Karpas-422 (cell line): ENCODE measurements at regions not wholly inside any gene's neighbourhood (a gene's known extent, or its start where the extent isn't known, plus 50 kb on each side); places are given as distances from the start of the nearest gene placed in this dataset.

Experiments used
- DNase-seq: peaks from one replicate; pipeline ENCODE4 v3.0.0-alpha.2; 2015
- H2AFZ ChIP-seq: fragments of 200-600 bp; sonication (generic); 2 replicates; pipeline ENCODE4 v1.6.1; 2014; ENCODE audit warnings: antibody characterized with exemption, low read length, mixed read lengths
- H3K27ac ChIP-seq: fragments of 200-600 bp; sonication (generic); 2 replicates; pipeline ENCODE4 v1.5.1; 2014; ENCODE audit warnings: mild to moderate bottlenecking, low read length, moderate library complexity
- H3K27me3 ChIP-seq: fragments of 200-600 bp; sonication (generic); 2 replicates; pipeline ENCODE4 v1.6.1; 2014; ENCODE audit warnings: low read length, mixed read lengths
- H3K36me3 ChIP-seq: fragments of 200-600 bp; sonication (generic); 2 replicates; pipeline ENCODE4 v1.6.1; 2014; ENCODE audit warnings: low read length, mixed read lengths; ENCODE audit not compliant: insufficient read depth
- H3K4me1 ChIP-seq: fragments of 200-600 bp; sonication (generic); 2 replicates; pipeline ENCODE4 v1.6.1; 2014; ENCODE audit warnings: mild to moderate bottlenecking, low read length, mixed read lengths
- H3K4me2 ChIP-seq: fragments of 200-600 bp; sonication (generic); 2 replicates; pipeline ENCODE4 v1.6.1; 2014; ENCODE audit warnings: low read length, low read depth, mild to moderate bottlenecking; ENCODE audit not compliant: poor library complexity, severe bottlenecking
- H3K4me3 ChIP-seq: fragments of 200-600 bp; sonication (generic); 2 replicates; pipeline ENCODE4 v1.5.1; 2014; ENCODE audit warnings: mild to moderate bottlenecking, antibody characterized with exemption, low read length, mixed read lengths
- H3K79me2 ChIP-seq: fragments of 200-600 bp; sonication (generic); 2 replicates; pipeline ENCODE4 v1.6.1; 2014; ENCODE audit warnings: mild to moderate bottlenecking, low read length, mixed read lengths
- H3K9ac ChIP-seq: fragments of 200-600 bp; sonication (generic); 2 replicates; pipeline ENCODE4 v1.6.0; 2014; ENCODE audit warnings: low read length
- H3K9me2 ChIP-seq: fragments of 200-600 bp; sonication (generic), shearing (Covaris generic); replicated peaks from 2 replicates; pipeline ENCODE4 v1.6.0; 2014; ENCODE audit warnings: mild to moderate bottlenecking, low read length, moderate library complexity; ENCODE audit not compliant: insufficient read depth
- H3K9me3 ChIP-seq: fragments of 300-700, 200-600 bp; sonication (generic); 2 replicates; pipeline ENCODE4 v1.6.1; 2014; ENCODE audit warnings: low read length, mixed read lengths
- H4K20me1 ChIP-seq: fragments of 200-600 bp; sonication (generic); 2 replicates; pipeline ENCODE4 v1.6.1; 2014; ENCODE audit warnings: mild to moderate bottlenecking, antibody characterized with exemption, low read length, low read depth; ENCODE audit not compliant: insufficient read depth

DNA sequence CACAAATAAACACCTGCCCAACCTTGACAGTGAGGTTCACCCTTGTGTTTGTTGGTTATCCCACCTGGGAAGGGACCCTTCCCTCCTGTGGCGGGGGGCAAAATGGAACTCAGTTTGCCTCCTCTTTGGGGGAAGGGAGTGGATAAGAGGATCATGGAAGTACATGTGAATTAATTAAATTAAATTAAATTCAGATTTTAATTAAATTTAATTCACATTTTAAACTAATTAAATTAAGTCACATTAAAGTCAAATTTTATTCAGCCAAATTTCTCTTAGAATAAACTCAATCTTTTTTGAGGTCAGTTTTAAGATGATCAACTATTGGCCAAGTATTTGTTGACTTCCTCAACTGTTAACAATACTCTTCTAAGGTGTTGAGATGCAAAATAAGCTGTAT lies 252.4 kb upstream of the AJAP1 start:
- Histone ChIP-seq H3K9me2 (no peaks in the 10 kb centered on the region), H3K4me1 (peaks cover 6% of the 10 kb centered on the region), H3K4me2 (no peak overlapping the region), H3K27ac (no peak overlapping the region), H4K20me1 (no peaks in the 10 kb centered on the region), H3K36me3 (no peaks in the 10 kb centered on the region), H3K4me3 (no peak overlapping the region), H3K79me2 (no peaks in the 10 kb centered on the region), H3K27me3 (no peaks in the 10 kb centered on the region), H2AFZ (no peak overlapping the region), H3K9me3 (no peaks in the 10 kb centered on the region), H3K9ac (no peak overlapping the region)
- no peak for DNase-seq

DNA sequence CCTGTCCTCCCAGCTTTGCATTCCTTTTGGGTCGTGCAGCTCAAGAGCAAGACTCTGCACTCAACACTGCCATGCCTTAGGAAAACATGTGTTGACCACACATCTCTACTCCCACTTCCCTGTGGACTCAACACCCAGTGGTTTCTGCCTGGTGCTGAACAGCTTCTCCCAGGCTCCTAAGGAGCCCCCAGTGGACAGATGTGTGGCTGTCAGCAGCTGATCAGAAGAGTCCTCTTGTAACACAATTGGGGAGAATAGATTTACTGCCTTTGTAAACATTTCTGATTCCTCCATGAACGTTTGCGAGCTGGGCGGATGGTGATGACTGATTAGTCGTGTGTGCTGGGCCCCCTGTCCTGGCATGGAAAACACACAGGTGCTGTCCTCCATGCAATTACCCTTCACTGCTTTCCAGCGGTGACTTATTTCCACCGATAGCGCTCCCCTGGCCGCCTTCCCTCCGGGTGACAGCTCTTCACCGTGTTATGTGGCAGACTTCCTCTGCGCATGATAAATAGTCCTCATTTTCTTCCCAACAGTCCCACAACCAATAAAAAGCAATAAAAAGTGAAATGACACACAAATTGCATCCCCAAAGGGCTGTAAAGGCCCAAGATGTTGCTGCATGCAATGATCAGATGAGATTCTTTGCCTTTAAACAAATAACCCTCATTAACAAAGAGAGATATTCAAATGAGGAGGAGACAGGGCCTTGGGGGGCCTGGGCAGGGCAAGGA lies 249.4 kb upstream of the AJAP1 start:
- Histone ChIP-seq H3K27me3 (no peaks in the 10 kb centered on the region), H3K4me3 (no peak overlapping the region), H3K9ac (no peak overlapping the region), H3K9me3 (no peaks in the 10 kb centered on the region), H3K4me2 (no peak overlapping the region), H3K79me2 (no peaks in the 10 kb centered on the region), H3K4me1 (peaks cover 7% of the 10 kb centered on the region), H3K36me3 (no peaks in the 10 kb centered on the region), H2AFZ (no peak overlapping the region), H4K20me1 (no peaks in the 10 kb centered on the region), H3K9me2 (no peaks in the 10 kb centered on the region), H3K27ac (no peak overlapping the region)
- no peak for DNase-seq

DNA sequence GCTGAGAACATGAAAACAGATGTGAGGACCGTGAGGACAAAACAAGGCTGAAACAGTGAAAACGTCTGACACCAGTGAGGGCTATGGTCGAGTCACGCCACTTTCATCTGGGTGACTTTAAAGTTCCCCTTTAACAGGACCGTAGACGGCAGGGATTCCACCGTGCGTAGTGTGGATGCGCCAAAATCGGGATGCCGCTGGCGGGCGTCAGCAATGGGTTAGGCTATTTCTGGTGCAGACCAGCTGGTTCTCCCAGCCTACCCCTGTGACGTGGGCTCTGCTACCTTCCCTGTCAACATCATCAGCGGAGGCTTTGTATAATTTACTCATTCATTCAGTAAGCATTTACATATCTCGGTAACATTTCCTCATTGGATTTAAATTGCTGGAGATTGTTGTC lies 246.6 kb upstream of the AJAP1 start:
- H3K27me3 ChIP-seq = no peaks in the 10 kb centered on the region
- H4K20me1 ChIP-seq = no peaks in the 10 kb centered on the region
- no peak overlapping the region for H3K9ac ChIP-seq
- no peak overlapping the region for H3K27ac ChIP-seq
- H3K4me3 ChIP-seq = no peak overlapping the region
- no peak overlapping the region for H2AFZ ChIP-seq
- H3K9me3 ChIP-seq = no peaks in the 10 kb centered on the region
- H3K9me2 ChIP-seq = no peaks in the 10 kb centered on the region
- H3K4me2 ChIP-seq = no peak overlapping the region
- no peaks in the 10 kb centered on the region for H3K79me2 ChIP-seq
- no peak for DNase-seq
- H3K4me1 ChIP-seq = peaks cover 7% of the 10 kb centered on the region
- H3K36me3 ChIP-seq = no peaks in the 10 kb centered on the region

DNA sequence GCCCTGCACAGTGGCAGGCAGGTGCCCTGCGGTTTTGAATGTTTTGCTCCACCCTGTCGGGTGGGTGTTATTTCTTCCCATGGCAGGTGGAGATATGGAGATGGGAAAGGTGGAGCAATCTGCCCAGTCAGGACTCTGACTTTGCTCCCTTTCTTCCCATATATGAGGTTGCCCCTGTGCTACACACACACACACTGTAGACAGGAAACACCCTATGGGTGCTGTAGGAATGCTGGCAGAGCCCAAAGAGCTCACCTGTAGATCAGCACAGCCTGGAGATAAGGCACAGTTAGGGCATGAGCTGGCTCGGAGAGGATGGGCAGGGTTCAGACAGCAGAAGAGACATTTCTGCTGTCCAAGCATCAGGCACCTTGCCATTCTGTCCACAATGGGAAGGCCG lies 246.0 kb upstream of the AJAP1 start:
- no peak for DNase-seq
- H3K9me3 ChIP-seq = no peaks in the 10 kb centered on the region
- no peaks in the 10 kb centered on the region for H3K9me2 ChIP-seq
- H4K20me1 ChIP-seq = no peaks in the 10 kb centered on the region
- no peak overlapping the region for H2AFZ ChIP-seq
- no peaks in the 10 kb centered on the region for H3K79me2 ChIP-seq
- no peak overlapping the region for H3K4me2 ChIP-seq
- no peaks in the 10 kb centered on the region for H3K36me3 ChIP-seq
- H3K27me3 ChIP-seq = no peaks in the 10 kb centered on the region
- H3K4me3 ChIP-seq = no peak overlapping the region
- H3K27ac ChIP-seq = no peak overlapping the region
- H3K9ac ChIP-seq = no peak overlapping the region
- peaks cover 7% of the 10 kb centered on the region for H3K4me1 ChIP-seq

DNA sequence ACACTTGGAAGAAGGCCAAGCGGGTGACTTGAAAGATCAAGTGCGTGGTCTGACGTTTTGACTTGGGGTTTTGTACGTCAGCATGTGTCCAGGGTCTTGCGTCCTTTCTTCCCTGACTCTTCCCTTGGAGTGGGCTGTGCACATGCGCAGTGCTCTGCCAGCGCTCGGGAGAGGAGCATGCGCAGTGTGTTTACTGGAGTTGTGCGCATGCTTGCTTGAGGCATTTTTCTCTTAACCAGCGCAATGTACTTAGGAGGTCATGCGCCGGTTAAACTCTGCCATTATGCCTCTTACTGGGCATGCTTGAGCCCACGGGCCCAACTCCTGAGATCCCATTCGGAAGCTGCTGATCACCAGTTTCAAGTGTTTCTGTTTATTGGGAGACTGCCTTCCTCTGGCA lies 242.5 kb upstream of the AJAP1 start:
- Histone ChIP-seq H4K20me1 (no peaks in the 10 kb centered on the region), H3K4me2 (no peak overlapping the region)
- DNase-seq = no peak

DNA sequence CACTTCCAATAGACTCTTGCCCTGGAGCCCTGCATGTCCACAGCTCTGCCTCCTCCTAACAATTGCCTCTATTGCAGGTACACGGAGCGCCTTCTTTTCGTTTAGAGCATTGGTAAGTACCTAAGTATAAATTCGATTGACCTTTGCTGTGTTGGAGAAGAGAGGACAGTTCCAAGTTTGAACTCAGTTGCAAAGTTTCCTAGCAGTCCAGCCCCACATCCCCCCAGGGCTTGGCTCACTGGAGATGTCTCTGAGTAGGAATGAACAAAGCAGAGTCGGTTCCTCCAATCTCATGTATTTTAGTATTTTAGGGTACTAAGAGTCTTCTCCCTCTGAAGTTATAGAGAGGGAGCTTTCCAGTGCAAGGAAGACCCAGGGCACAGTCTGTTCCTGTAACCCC lies 238.9 kb upstream of the AJAP1 start:
- DNase-seq = no peak
- H2AFZ ChIP-seq = no peak overlapping the region
- H4K20me1 ChIP-seq = no peaks in the 10 kb centered on the region
- no peaks in the 10 kb centered on the region for H3K4me1 ChIP-seq
- no peaks in the 10 kb centered on the region for H3K9me3 ChIP-seq
- H3K9me2 ChIP-seq = no peaks in the 10 kb centered on the region
- H3K27me3 ChIP-seq = no peaks in the 10 kb centered on the region
- no peak overlapping the region for H3K4me2 ChIP-seq
- H3K9ac ChIP-seq = no peak overlapping the region
- no peak overlapping the region for H3K27ac ChIP-seq
- H3K4me3 ChIP-seq = no peak overlapping the region
- no peaks in the 10 kb centered on the region for H3K36me3 ChIP-seq
- no peaks in the 10 kb centered on the region for H3K79me2 ChIP-seq

More for the DNA sequence above, 242.5 kb upstream of the AJAP1 start:
- Histone ChIP-seq H3K79me2 (no peaks in the 10 kb centered on the region), H3K4me3 (no peak overlapping the region), H3K9me2 (no peaks in the 10 kb centered on the region), H3K9ac (no peak overlapping the region), H3K9me3 (no peaks in the 10 kb centered on the region), H3K4me1 (peaks cover 2% of the 10 kb centered on the region), H3K36me3 (no peaks in the 10 kb centered on the region), H3K27me3 (no peaks in the 10 kb centered on the region), H2AFZ (no peak overlapping the region), H3K27ac (no peak overlapping the region)

DNA sequence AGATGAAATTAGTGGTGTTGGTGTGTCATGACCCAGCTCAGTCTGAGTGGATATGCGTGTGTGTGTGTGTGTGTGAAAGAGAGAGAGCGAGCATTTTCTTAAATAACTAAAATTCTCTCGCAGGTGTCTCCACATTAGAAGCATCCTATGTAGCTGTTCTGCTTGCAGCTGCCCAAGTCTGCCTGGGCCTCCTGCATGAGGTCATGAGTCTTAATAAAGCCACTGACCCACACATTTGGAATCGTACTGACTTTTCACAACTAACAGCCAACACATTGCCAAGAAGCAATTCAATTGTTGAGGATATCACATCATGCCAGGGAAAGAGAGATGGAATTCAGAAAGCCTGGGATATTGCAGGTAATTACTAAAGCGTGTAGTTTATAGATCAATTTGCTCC lies 238.2 kb upstream of the AJAP1 start:
- Histone ChIP-seq H3K9ac (no peak overlapping the region), H2AFZ (no peak overlapping the region), H4K20me1 (no peaks in the 10 kb centered on the region), H3K27me3 (no peaks in the 10 kb centered on the region), H3K9me2 (no peaks in the 10 kb centered on the region), H3K27ac (no peak overlapping the region), H3K4me2 (no peak overlapping the region), H3K4me3 (no peak overlapping the region), H3K4me1 (no peaks in the 10 kb centered on the region), H3K9me3 (no peaks in the 10 kb centered on the region), H3K79me2 (no peaks in the 10 kb centered on the region), H3K36me3 (no peaks in the 10 kb centered on the region)
- no peak for DNase-seq

DNA sequence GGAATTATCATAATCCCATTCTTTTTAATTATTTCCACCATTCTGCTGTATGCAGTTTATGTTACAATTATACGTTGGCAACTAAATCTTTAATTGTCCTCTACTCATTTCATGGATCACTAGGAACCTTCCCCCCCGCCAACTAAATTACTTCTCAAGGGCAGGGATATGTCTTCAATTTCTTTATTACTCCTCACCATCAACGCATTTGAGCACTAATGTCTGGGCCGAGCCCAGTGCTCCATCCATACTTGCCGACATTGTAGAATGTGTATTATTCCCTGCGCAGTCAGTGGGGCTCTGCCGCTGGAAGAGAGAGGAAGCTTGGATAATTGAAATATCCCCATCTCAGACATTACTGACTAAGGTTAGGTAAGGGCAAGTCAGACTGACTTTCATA lies 236.4 kb upstream of the AJAP1 start:
- Histone ChIP-seq H3K4me3 (no peak overlapping the region), H4K20me1 (no peaks in the 10 kb centered on the region), H3K9me2 (no peaks in the 10 kb centered on the region), H3K27ac (no peak overlapping the region), H3K36me3 (no peaks in the 10 kb centered on the region), H2AFZ (no peak overlapping the region), H3K9me3 (no peaks in the 10 kb centered on the region), H3K27me3 (no peaks in the 10 kb centered on the region), H3K4me1 (0 out of 2 replicates have a peak, but pooled peaks cover 2% of the 10 kb centered on the region), H3K9ac (no peak overlapping the region), H3K79me2 (no peaks in the 10 kb centered on the region), H3K4me2 (no peak overlapping the region)
- no peak for DNase-seq
